ENCODE measurements at regions not wholly inside any gene's neighbourhood (a gene's known extent, or its start where the extent isn't known, plus 50 kb on each side); places are given as distances from the start of the nearest gene placed in this dataset.

DNA sequence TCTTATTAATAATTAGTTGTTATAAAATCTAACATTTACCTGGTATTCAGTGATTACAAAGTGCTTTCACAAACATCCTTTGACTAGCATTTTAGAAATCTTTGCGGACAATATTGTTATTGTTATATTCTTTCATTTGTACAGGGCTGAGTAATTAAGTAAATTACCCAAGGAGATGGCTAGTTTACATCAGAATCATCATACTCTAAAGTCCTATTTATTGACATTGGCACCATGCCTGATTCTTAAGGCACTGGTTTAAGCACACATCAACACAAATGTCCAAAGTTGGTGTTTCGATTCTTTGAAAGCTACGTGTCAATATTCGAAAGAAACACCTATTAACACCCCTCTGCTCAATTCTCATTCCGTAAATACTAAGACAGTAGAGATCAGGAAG is 424.6 kb upstream of the CHRM3 start:
- ATAC-seq, result no peak
- DNase-seq, result no peak
- no peak overlapping the region for H3K27ac ChIP-seq
- H3K36me3 ChIP-seq, result no peaks in the 10 kb centered on the region
- intact Hi-C loops (cut with DNase I), result no loop called here
- TF ChIP-seq, protein P1, sequence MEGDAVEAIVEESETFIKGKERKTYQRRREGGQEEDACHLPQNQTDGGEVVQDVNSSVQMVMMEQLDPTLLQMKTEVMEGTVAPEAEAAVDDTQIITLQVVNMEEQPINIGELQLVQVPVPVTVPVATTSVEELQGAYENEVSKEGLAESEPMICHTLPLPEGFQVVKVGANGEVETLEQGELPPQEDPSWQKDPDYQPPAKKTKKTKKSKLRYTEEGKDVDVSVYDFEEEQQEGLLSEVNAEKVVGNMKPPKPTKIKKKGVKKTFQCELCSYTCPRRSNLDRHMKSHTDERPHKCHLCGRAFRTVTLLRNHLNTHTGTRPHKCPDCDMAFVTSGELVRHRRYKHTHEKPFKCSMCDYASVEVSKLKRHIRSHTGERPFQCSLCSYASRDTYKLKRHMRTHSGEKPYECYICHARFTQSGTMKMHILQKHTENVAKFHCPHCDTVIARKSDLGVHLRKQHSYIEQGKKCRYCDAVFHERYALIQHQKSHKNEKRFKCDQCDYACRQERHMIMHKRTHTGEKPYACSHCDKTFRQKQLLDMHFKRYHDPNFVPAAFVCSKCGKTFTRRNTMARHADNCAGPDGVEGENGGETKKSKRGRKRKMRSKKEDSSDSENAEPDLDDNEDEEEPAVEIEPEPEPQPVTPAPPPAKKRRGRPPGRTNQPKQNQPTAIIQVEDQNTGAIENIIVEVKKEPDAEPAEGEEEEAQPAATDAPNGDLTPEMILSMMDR (IDR thresholded peaks at IDR 0.05), result no peak
- peaks cover 0 to 2% (median 0%) of the 10 kb centered on the region in 11 donors for H3K9me3 ChIP-seq
- 68 to 69% methylated on average over 5 of the region's 5 CpGs for WGBS, 2 donors
- H3K27me3 ChIP-seq, result no peaks in the 10 kb centered on the region
- H3K4me3 ChIP-seq, result no peak overlapping the region
- H3K4me1 ChIP-seq, result no peaks in the 10 kb centered on the region

DNA sequence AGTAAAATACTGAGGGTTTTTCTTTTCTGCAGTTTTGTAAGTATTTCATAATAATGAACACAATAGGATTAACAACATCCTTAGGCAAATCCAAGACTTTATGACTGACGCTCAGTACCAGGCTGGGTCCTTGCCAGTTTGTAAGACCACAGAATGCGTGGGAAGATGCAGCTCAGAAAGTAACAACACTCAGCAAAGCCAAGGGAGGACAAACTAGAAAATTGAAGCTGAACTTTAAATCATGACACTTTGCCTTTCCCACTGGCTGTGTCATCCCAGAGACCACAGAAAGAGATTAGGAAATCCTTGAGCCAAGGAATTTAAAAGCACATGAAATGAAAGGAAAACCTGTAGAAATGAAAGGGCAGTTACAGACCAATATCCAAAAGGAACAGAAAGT is 426.3 kb upstream of the CHRM3 start:
- H3K36me3 ChIP-seq, result no peaks in the 10 kb centered on the region
- ATAC-seq, result no peak
- H3K9me3 ChIP-seq, result peaks cover 0 to 2% (median 0%) of the 10 kb centered on the region in 11 donors
- H3K4me3 ChIP-seq, result no peak overlapping the region
- 50 to 67% methylated on average over 2 of the region's 2 CpGs for WGBS, 2 donors
- DNase-seq, result no peak
- intact Hi-C loops (cut with DNase I), result no loop called here
- no peaks in the 10 kb centered on the region for H3K4me1 ChIP-seq
- H3K27me3 ChIP-seq, result no peaks in the 10 kb centered on the region
- TF ChIP-seq, protein P1 (IDR thresholded peaks at IDR 0.05), result no peak
- H3K27ac ChIP-seq, result no peak overlapping the region

DNA sequence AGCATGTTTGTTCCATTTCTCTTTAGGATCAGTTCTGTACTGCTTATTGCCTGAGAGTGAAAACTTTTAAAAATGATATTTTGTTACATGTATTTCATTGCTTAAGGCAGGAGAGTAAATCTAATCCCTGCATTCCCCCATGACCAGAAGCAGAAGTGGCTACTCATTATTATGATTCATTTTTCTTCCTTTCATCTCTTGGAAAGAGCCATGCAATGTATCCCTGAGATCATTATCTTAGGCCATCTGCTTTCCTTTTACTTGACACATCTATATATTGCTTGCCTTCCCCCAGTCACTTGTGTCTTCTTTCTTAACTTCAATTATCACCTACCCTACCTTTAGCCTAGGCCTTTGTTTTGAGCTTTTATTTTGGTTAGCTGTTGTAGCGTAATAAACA is 430.4 kb upstream of the CHRM3 start:
- TF ChIP-seq, protein P1 (IDR thresholded peaks at IDR 0.05), result no peak
- intact Hi-C loops (cut with DNase I), result no loop called here
- H3K36me3 ChIP-seq, result no peaks in the 10 kb centered on the region
- ATAC-seq, result no peak
- no peak overlapping the region for H3K27ac ChIP-seq
- no peaks in the 10 kb centered on the region for H3K4me1 ChIP-seq
- no peaks in the 10 kb centered on the region for H3K27me3 ChIP-seq
- no peak overlapping the region for H3K4me3 ChIP-seq
- no peak for DNase-seq
- peaks cover 0 to 2% (median 0%) of the 10 kb centered on the region in 11 donors for H3K9me3 ChIP-seq
- WGBS, 2 donors, result 85 to 94% methylated on average over 1 of the region's 1 CpG

DNA sequence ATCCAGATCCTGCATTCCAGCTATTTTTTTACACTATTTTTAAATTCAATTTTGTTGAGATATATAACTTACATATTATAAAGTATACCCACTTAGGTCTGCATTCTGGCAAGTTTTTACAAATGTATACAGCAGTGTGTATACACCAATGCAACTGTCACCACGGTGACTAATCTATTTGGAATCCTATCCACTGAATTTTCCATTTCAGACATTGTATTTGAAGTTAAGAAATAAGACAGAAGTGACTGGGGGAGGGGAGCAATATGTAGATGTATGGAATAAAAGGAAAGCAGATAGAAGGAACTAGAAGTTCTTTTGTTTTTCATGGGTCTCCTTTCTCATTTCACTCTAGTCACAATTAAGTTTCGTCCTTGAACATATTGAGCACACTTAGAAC is 431.5 kb upstream of the CHRM3 start:
- WGBS, 2 donors, result 63 to 70% methylated on average over 2 of the region's 2 CpGs
- TF ChIP-seq, protein P1 (IDR thresholded peaks at IDR 0.05), result no peak
- intact Hi-C loops (cut with DNase I), result no loop called here

More for the DNA sequence above, 431.5 kb upstream of the CHRM3 start:
- Histone ChIP-seq H3K4me3 (no peak overlapping the region), H3K27me3 (no peaks in the 10 kb centered on the region), H3K4me1 (no peaks in the 10 kb centered on the region), H3K9me3 (peaks cover 0 to 2% (median 0%) of the 10 kb centered on the region in 11 donors), H3K27ac (no peak overlapping the region), H3K36me3 (no peaks in the 10 kb centered on the region)
- ATAC-seq, result no peak
- no peak for DNase-seq

All from heart right ventricle (tissue), 16 donors.